ENCODE measurements at regions not wholly inside any gene's neighbourhood (a gene's known extent, or its start where the extent isn't known, plus 50 kb on each side); places are given as distances from the start of the nearest gene placed in this dataset.
"Not testable (repeated sequence)": the region's sequence is repeated elsewhere in the genome, so short reads cannot be mapped to it uniquely, and the experiment has no call there.

DNA sequence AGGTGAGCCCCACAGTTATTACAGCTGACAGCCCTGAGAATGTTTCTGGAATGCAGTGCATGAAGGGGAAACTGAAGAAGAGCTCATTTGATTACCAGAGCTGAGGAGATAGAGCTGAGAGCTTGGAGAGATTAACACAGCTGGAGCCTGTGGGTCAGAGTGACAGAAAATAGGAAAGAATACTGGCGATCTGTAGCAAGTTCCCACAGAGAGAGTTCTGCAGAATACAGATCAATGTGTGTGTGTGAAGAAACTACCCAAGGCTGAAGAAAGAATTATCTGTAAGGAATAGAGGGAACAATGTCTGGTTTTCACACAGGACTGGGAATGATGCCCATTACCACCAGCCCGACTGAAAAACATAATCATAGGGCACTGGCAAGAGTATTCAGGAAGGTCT lies 103.6 kb upstream of the SNX7 start:
- H3K4me3 ChIP-seq (ENCODE audit: low read depth, low read length, poor library complexity, severe bottlenecking): no peak overlapping the region
- intact Hi-C loops (cut with micrococcal nuclease; ENCODE audit: unreplicated experiment): no loop called here
- POLR2A ChIA-PET (ENCODE audit: low non-redundant PET): no interaction called here
- H3K36me3 ChIP-seq (ENCODE audit: insufficient read depth, low read length, poor library complexity, severe bottlenecking): no peaks in the 10 kb centered on the region
- H3K27ac ChIP-seq (ENCODE audit: low read depth, low read length, poor library complexity, severe bottlenecking): no peak overlapping the region
- DNase-seq (ENCODE audit: low spot score): peak; percentile 10
- CTCF ChIA-PET: no interaction called here
- no peaks in the 10 kb centered on the region for H3K4me1 ChIP-seq (ENCODE audit: insufficient read depth, low read length, poor library complexity, severe bottlenecking)
- H3K9me3 ChIP-seq (ENCODE audit: low read depth, low read length, poor library complexity, severe bottlenecking): no peaks in the 10 kb centered on the region
- BruUV-seq (replicated peaks): no TSS peak
- H3K27me3 ChIP-seq (replicated peaks; ENCODE audit: insufficient read depth, low read depth, low read length, poor library complexity): no peaks in the 10 kb centered on the region
- TF ChIP-seq CTCF (conservative IDR thresholded peaks at IDR 0.05; ENCODE audit: low read depth, low read length) (no peak), EZH2 (IDR thresholded peaks at IDR 0.05; ENCODE audit: borderline replicate concordance, low read depth, low read length, poor library complexity, severe bottlenecking) (no peak)

- peak; percentile 65 for DNase-seq (ENCODE audit: low spot score)
- no peaks in the 10 kb centered on the region for H3K36me3 ChIP-seq (ENCODE audit: insufficient read depth, low read length, poor library complexity, severe bottlenecking)
- intact Hi-C loops (cut with micrococcal nuclease; ENCODE audit: unreplicated experiment): no loop called here
- no peak overlapping the region for H3K27ac ChIP-seq (ENCODE audit: low read depth, low read length, poor library complexity, severe bottlenecking)
- ChIA-PET CTCF (no interaction called here), POLR2A (ENCODE audit: low non-redundant PET) (no interaction called here)
- H3K4me1 ChIP-seq (ENCODE audit: insufficient read depth, low read length, poor library complexity, severe bottlenecking): no peaks in the 10 kb centered on the region
- H3K27me3 ChIP-seq (replicated peaks; ENCODE audit: insufficient read depth, low read depth, low read length, poor library complexity): no peaks in the 10 kb centered on the region
- no peaks in the 10 kb centered on the region for H3K9me3 ChIP-seq (ENCODE audit: low read depth, low read length, poor library complexity, severe bottlenecking)
- no peak for TF ChIP-seq EZH2 (IDR thresholded peaks at IDR 0.05; ENCODE audit: borderline replicate concordance, low read depth, low read length, poor library complexity, severe bottlenecking)
- TF ChIP-seq CTCF (conservative IDR thresholded peaks at IDR 0.05; ENCODE audit: low read depth, low read length): peak; percentile 71
- no TSS peak for BruUV-seq (replicated peaks)
- H3K4me3 ChIP-seq (ENCODE audit: low read depth, low read length, poor library complexity, severe bottlenecking): no peak overlapping the region
These were observed 104.9 kb upstream of the SNX7 start for GRCh38 chr1:98556521-98557158.

DNA sequence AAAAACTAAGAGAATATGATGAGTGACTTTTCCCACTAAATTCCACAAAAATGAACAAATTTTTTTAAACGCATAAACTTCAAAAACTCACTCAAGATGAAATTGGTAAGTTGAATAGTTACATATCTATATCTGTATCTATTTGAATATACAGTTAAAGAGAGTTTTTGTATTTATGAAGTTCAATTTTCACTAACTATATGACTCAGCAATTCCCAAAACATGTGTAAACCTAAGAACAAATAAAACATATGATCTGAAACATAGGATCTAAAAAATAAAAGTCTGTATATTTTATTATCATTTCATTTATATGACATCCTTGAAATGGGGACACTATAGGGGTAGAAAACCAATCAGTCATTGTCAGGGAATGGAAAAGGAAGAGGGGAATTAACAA lies 105.7 kb upstream of the SNX7 start:
- Histone ChIP-seq H3K36me3 (ENCODE audit: insufficient read depth, low read length, poor library complexity, severe bottlenecking) (no peaks in the 10 kb centered on the region), H3K27ac (ENCODE audit: low read depth, low read length, poor library complexity, severe bottlenecking) (no peak overlapping the region), H3K4me3 (ENCODE audit: low read depth, low read length, poor library complexity, severe bottlenecking) (no peak overlapping the region), H3K4me1 (ENCODE audit: insufficient read depth, low read length, poor library complexity, severe bottlenecking) (no peaks in the 10 kb centered on the region), H3K9me3 (ENCODE audit: low read depth, low read length, poor library complexity, severe bottlenecking) (no peaks in the 10 kb centered on the region), H3K27me3 (replicated peaks; ENCODE audit: insufficient read depth, low read depth, low read length, poor library complexity) (no peaks in the 10 kb centered on the region)
- no TSS peak for BruUV-seq (replicated peaks)
- intact Hi-C loops (cut with micrococcal nuclease; ENCODE audit: unreplicated experiment): no loop called here
- TF ChIP-seq CTCF (conservative IDR thresholded peaks at IDR 0.05; ENCODE audit: low read depth, low read length) (no peak), EZH2 (IDR thresholded peaks at IDR 0.05; ENCODE audit: borderline replicate concordance, low read depth, low read length, poor library complexity, severe bottlenecking) (no peak)
- ChIA-PET POLR2A (ENCODE audit: low non-redundant PET) (no interaction called here), CTCF (no interaction called here)
- no peak for DNase-seq (ENCODE audit: low spot score)

DNA sequence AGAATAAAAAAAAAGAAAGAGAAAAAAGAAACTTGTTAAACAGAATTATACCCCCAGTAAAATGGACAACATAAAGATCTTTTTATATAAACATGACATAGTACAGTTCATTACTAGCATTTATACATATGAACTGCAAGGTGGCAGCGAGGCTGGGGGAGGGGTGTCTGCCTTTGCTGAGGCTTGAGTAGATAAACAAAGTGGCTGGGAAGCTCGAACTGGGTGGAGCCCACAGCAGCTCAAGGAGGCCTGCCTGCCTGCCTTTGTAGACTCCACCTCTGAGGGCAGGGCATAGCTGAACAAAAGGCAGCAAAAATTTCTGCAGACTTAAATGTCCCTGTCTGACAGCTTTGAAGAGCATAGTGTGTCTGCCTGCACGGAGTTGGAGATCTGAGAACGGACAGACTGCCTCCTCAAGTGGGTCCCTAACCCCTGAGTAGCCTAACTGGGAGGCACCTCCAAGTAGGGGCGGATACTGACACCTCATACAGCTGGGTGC lies 108.9 kb upstream of the SNX7 start:
- H3K9me3 ChIP-seq (ENCODE audit: low read depth, low read length, poor library complexity, severe bottlenecking); BruUV-seq (replicated peaks); intact Hi-C loops (cut with micrococcal nuclease; ENCODE audit: unreplicated experiment): not testable (repeated sequence)

More for the DNA sequence above, 108.9 kb upstream of the SNX7 start:
- DNase-seq (ENCODE audit: low spot score); H3K36me3 ChIP-seq (ENCODE audit: insufficient read depth, low read length, poor library complexity, severe bottlenecking); POLR2A ChIA-PET (ENCODE audit: low non-redundant PET); H3K27me3 ChIP-seq (replicated peaks; ENCODE audit: insufficient read depth, low read depth, low read length, poor library complexity); H3K4me3 ChIP-seq (ENCODE audit: low read depth, low read length, poor library complexity, severe bottlenecking); H3K27ac ChIP-seq (ENCODE audit: low read depth, low read length, poor library complexity, severe bottlenecking); CTCF ChIA-PET; H3K4me1 ChIP-seq (ENCODE audit: insufficient read depth, low read length, poor library complexity, severe bottlenecking): not testable (repeated sequence)

Data from A673 (cell line).